GM18868 (cell line): ENCODE measurements at regions not wholly inside any gene's neighbourhood (a gene's known extent, or its start where the extent isn't known, plus 50 kb on each side); places are given as distances from the start of the nearest gene placed in this dataset.

ENCODE experiments used
- ATAC-seq: cut with Tn5 transposase; IDR thresholded peaks from one replicate; pipeline ENCODE4 v1.9.1; 2021; ENCODE audit warnings: mild to moderate bottlenecking, moderate library complexity; ENCODE audit not compliant: unreplicated experiment

DNA sequence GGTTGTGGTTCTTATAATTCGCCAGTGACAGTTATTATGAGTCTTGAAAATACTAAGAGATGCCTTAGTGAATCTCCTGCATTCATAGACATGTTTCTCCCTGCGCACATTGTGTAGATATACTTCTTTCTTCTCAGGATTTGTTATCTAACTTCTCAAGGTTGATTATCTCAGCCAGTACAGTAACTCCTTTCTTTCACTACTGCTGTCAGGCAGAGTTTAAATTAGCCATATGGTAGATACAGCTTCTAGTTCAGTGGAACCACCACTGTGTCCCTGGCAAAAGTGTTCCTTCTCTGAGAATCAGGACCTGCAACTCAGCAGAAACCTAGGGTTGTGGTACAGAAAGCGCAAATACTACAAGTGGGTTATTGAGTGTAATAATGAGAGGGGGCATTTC lies 175.0 kb upstream of the SGO1 start:
- ATAC-seq, result no peak

- ATAC-seq, result no peak
Measured at GRCh38 chr3:20353286-20353685, 167.3 kb upstream of the SGO1 start.

DNA sequence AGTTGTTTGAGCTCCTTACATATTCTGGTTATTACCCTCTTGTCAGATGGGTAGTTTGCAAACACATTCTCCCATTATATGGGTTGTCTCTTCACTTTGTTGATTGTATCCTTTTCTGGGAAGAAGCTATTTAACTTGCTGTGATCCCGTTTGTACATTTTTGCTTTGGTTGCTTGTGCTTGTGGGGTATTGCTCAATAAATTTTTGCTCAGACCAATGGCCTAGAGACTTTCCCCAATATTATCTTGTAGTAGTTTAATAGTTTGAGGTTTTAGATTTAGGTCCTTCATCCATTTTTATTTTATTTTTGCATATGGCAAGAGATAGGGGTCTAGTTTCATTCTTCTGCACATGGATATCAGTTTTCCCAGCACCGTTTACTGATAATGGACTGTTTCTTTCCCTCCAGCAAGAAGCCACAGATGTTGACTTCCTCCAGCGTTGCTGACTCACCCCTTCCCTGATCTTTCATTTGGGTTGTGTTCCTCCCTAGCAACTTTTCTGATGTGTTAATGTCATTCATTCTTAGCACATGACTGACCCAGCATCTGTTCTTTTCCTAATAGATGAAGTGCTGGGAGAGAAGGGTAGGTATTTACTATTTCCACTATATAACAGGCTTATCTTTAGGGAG lies 166.7 kb upstream of the SGO1 start:
- ATAC-seq, result no peak

GRCh38 chr3:20350449-20350848 lies 164.4 kb upstream of the SGO1 start:
- ATAC-seq, result no peak

GRCh38 chr3:20346916-20347315 lies 160.9 kb upstream of the SGO1 start:
- no peak for ATAC-seq

- no peak for ATAC-seq
Measured at GRCh38 chr3:20346369-20346768, 160.4 kb upstream of the SGO1 start.

- ATAC-seq, result peak; percentile 57
Measured at GRCh38 chr3:20344400-20344959, 158.5 kb upstream of the SGO1 start.

DNA sequence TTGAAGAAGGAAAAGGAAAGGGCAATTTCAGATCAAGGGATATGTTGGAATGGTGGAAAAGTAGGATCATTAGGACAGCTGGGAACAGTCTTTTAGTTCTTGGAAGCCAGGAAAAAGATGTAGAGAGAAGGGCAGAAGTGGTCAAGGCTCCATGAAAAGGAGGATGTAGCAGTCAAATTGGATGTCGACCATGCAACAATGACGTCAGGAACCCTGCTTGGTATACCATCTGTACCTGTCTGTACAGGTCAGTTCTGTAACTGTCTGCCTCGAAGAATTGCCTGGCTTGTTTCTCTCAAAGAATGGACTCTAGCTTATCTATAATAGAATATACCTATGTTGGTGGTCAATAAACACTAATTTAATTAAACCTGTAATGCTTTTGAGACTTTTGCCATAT lies 157.8 kb upstream of the SGO1 start:
- no peak for ATAC-seq

GRCh38 chr3:20340324-20340928 lies 154.4 kb upstream of the SGO1 start:
- ATAC-seq, result peak; percentile 81

DNA sequence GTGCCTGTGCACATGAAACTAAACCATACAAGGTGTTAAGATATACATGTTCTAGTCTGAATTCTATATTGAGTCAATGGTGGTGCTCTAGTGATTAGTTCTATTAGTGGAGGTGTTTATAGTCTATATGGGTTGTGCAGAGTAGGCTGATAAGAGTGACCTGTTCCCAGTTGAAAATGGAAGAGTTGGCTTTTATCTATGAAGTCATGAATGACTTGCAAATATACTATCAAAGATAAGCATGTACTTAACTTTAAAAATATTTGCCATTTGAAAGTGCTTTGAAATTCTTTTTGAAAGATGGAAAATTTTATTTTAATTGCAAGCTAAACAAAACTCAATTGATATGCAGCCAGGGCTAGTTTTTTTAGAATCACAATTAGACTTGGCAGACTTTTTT lies 150.6 kb upstream of the SGO1 start:
- ATAC-seq, result no peak

DNA sequence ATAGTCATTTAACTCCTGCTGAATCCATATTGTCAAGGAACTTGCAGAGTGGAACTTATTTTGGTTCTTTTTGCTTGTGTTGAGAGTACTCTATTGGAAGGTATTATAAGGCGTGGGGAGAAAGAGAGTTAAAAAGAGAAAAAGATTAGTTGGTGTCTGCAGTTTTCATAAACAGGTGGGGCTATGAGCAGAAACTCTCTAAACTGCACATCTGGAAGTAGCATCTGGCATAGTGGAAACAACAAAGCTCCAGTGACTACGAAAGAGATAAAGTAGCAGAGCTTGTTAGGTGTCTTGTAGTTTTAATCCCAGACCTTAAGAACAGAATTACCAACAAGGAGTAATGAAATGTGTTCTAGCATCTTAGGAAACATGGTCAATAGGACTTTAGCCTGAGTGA lies 148.8 kb upstream of the SGO1 start:
- no peak for ATAC-seq

GRCh38 chr3:20327889-20328288 lies 141.9 kb upstream of the SGO1 start:
- ATAC-seq, result no peak

- ATAC-seq, result no peak
Measured at GRCh38 chr3:20326541-20326940, 140.5 kb upstream of the SGO1 start.

- no peak for ATAC-seq
Measured at GRCh38 chr3:20325563-20325962, 139.6 kb upstream of the SGO1 start.

GRCh38 chr3:20324664-20325478 lies 138.9 kb upstream of the SGO1 start:
- ATAC-seq, result peak; percentile 99

DNA sequence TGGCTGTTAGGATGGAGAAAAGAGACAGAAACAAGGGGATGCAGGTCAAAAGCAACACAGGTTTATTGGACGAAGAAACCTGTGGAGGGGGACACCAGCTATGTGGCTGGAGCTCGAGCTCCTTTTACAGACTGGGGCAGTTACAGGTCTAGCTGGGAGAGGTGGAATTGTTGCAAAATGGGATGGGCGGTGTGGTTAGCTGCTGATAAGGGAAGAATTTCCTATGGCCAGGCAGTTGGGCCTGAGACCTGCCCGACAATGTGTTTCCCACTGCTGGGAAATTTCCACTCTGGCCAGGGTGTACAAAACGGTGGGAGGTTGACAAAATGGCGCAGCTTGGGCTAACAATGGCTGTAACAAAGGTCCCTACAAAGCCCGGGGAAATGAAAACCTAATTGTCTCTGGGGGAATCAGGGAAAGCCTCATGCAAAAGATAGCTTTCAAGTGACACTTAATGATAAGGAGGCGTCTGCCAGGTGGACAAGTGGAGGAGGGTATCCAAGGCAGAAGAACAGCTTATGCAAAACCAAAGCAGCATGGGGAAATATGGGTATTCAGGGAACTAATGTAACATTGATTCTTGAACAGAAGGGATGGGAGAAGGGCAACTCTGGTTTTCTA lies 137.4 kb upstream of the SGO1 start:
- ATAC-seq, result no peak

DNA sequence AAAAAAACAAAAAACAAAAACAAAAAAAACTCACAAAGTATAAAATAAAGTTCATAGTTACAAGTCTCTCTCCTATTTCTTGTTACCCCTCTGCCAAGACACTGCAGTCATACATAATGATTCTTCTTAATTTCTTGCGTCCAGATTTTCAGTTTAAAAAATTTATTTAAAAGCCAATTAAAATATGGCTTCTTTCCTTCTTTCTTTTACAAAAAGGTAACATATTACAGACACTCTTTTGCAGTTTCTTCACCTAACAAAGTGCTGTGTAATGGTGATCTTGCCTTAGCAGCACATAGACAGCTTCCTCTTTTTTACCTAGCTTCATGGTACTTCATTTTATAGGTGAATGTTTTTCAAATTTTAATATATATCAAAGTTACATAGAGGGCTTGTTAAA lies 136.1 kb upstream of the SGO1 start:
- no peak for ATAC-seq

- no peak for ATAC-seq
Measured at GRCh38 chr3:20321391-20322047, 135.5 kb upstream of the SGO1 start.

DNA sequence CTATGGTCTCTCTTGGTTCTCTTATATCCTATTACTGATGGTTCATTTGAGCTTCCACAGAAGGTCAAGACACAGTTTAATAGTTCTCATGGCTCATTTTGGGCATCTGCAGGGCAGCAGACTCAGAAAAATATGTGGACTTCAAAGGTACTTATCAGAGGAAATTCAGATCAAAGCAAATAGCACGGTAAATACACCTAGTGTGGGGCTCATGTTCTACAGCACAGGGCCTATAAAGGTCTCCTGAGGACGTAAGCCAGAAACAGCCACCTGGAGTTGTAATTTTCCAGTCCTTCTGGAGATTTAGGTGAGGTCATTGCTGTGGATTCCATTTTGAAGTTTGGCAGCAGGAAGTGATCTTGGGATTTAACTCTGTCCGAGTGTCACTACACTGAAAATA lies 134.5 kb upstream of the SGO1 start:
- no peak for ATAC-seq

- no peak for ATAC-seq
Measured at GRCh38 chr3:20319551-20319950, 133.5 kb upstream of the SGO1 start.

GRCh38 chr3:20317616-20318015 lies 131.6 kb upstream of the SGO1 start:
- no peak for ATAC-seq
